Omental fat pad (tissue), 3 donors: ENCODE measurements at regions not wholly inside any gene's neighbourhood (a gene's known extent, or its start where the extent isn't known, plus 50 kb on each side); places are given as distances from the start of the nearest gene placed in this dataset.
A peak's percentile ranks its signal among the peaks of the same experiment; 100 is the strongest.

Experiments
- ATAC-seq: fragments of 150-250 bp; one replicate; pipeline ENCODE4 v1.9.1; 2016; ENCODE audit warnings: mild to moderate bottlenecking, moderate library complexity; ENCODE audit not compliant: low FRiP score
- DNase-seq: peaks from one replicate; pipeline ENCODE4 v3.0.0-alpha.2; 2019; ENCODE audit warnings: low spot score
- CTCF ChIP-seq, 3 donors: fragments of 450-650 bp; IDR thresholded peaks; one replicate each; pipeline ENCODE4 v1.5.1; 2016 to 2017; ENCODE audit warnings: antibody characterized with exemption in 3 of 3, mild to moderate bottlenecking in 3 of 3, moderate library complexity in 2 of 3

GRCh38 chr17:22454070-22454999 is 762.0 kb downstream of the KCNJ18 start:
- ATAC-seq (peak; percentile 44), DNase-seq (no peak)
- TF ChIP-seq CTCF (IDR thresholded peaks at IDR 0.05), result no peak

GRCh38 chr17:22459331-22459952 is 767.1 kb downstream of the KCNJ18 start:
- ATAC-seq, result no peak
- TF ChIP-seq CTCF (IDR thresholded peaks at IDR 0.05), result no peak
- no peak for DNase-seq

GRCh38 chr17:22459953-22460350 is 767.6 kb downstream of the KCNJ18 start:
- ATAC-seq (no peak), DNase-seq (no peak)
- TF ChIP-seq CTCF (IDR thresholded peaks at IDR 0.05), result no peak

- no peak for TF ChIP-seq CTCF (IDR thresholded peaks at IDR 0.05)
- ATAC-seq (no peak), DNase-seq (no peak)
Measured at GRCh38 chr17:22460461-22461063, 768.2 kb downstream of the KCNJ18 start.

- TF ChIP-seq CTCF (IDR thresholded peaks at IDR 0.05), result no peak
- DNase-seq (no peak), ATAC-seq (no peak)
Measured at GRCh38 chr17:22461460-22462145, 769.3 kb downstream of the KCNJ18 start.

GRCh38 chr17:22462461-22462860 is 770.1 kb downstream of the KCNJ18 start:
- DNase-seq (no peak), ATAC-seq (no peak)
- TF ChIP-seq CTCF (IDR thresholded peaks at IDR 0.05), result no peak
